ENCODE measurements at regions not wholly inside any gene's neighbourhood (a gene's known extent, or its start where the extent isn't known, plus 50 kb on each side); places are given as distances from the start of the nearest gene placed in this dataset.

DNA sequence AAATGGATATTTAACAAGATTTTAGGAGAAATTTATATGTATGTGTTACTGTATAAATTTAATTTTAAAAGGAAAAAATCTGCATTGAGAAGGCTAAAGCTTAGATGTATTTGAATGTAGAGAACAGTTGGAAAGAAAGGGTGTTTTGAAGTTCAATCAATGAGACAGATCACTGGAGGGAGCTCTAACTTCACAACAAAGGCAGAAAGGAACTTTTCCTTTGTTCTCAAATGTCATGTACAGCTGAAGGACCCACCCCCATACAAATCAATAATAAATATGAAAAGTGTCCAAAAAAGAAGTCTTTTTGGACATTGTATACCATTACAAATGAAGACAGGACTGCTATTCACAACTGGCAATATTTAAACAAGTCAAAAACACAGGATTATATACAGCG is 403.4 kb downstream of the DNAJB9 start:
- DNase-seq, result no peak

DNA sequence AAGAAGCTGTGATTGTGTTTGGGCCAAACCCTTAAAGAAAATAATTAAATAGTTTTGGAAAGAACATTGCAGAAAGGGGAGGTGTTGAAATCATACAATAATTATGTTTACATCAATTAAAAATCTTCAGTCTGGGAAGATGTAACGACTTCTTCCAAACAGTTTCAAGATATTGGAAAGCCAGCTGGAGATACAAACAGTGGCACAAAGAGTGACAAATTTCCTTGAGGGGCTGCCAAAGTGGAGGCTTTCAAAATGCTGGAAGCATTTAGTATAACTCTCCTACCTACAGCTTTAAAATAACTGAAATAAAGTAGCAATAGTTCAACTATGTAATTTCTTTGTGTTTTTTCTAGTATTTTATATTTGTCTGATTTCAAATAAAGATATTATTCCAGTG is 405.0 kb downstream of the DNAJB9 start:
- DNase-seq, result peak in 1 of 56 donors; percentile 10

GRCh38 chr7:108985037-108985436 is 415.4 kb downstream of the DNAJB9 start:
- DNase-seq, result no peak

DNA sequence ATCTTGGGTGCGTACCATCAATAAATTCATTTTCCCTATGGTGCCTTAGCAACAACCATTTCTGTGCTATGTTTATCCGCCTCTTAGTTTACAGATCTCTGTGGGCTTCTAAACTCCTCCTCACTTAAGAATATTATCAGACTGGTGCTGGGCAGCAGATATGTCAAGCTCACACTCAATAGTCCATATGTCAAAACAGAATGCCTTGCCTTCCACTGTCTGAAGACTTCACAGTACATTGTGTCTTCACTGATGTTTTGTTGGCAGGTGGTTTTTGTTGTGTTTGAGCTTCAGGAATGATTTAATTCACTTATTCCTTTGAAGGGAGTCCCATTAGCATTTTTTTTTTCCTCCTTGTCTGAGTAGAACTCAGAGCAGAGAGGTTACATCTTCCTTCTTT is 419.6 kb downstream of the DNAJB9 start:
- DNase-seq, result no peak

- no peak for DNase-seq
These were observed 427.8 kb downstream of the DNAJB9 start for GRCh38 chr7:108997480-108997879.

DNA sequence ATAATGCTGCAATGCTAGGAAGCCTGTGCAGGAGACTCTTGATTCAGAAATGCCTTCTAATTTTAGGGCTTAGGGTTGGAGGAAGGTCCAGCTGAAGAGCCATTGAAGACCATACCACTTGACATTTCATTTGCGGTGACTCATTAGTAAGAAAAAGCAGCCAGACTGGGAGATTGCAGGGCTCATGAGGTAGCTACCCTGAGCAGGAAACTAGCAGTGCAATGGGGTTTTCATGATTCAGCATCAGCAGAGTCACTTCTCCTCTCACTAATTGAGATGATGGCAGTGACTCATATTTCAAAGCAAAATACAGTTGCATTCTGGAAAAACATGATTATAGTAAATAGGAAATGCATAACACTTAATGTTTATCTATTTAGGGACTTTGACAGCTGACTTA is 434.1 kb downstream of the DNAJB9 start:
- DNase-seq, result no peak

- no peak for DNase-seq
These were observed 440.0 kb downstream of the DNAJB9 start for GRCh38 chr7:109009636-109010035.

DNA sequence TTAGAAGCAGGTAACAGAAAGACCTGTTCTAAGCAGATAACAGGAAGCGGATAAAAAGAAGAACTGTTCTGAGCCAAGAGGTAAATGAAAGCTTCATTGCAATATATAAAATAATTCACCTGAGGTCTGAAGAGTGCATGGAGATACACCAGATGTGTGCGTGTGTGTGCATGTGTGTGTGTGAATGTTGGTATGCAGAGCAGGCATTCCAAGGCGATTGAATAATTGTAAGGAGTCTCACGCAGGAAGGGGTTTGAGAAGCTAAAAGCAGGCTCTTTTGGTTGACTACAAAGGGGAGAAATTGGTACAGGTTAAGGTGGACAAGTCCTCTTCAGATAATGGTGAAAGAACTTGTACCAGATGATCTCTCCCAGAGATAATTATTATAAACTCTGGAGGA is 450.6 kb downstream of the DNAJB9 start:
- no peak for DNase-seq

DNA sequence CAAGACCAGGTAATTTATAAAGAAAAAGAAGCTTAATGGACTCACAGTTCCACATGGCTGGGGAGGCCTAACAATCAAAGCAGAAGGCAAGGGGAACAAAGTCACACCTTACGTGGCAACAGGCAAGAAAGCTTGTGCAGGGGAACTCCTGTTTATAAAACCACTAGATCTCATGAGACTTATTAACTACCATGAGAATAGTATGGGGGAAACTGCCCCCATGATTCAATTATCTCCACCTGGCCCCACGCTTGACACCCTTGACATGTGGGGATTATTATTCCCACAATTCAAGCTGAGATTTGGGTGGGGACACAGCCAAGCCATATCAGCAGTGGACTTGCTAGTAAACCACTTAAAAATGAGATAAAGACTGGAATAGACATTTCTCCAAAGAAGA is 451.7 kb downstream of the DNAJB9 start:
- DNase-seq, result no peak

DNA sequence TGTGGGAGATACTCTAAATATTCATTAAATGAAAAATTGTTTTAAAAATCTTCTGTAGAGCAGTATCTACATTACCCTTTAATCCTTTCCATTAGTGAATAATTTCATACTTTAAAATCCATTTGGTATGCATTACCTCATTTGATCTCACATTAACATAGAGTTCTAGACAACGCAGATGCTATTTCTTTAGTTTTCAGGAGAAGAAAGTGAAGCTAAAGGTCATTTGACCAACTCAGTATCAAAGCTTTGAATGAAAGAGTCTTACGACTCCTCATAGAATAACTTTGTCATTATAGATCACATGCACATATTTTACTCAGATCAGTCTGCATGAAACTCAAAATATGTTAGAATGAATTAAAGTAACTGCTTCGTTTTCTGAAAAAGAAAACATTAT is 460.2 kb downstream of the DNAJB9 start:
- no peak for DNase-seq

GRCh38 chr7:109044691-109045090 is 475.0 kb downstream of the DNAJB9 start:
- DNase-seq, result no peak

GRCh38 chr7:109049366-109049765 is 479.7 kb downstream of the DNAJB9 start:
- DNase-seq, result no peak

DNA sequence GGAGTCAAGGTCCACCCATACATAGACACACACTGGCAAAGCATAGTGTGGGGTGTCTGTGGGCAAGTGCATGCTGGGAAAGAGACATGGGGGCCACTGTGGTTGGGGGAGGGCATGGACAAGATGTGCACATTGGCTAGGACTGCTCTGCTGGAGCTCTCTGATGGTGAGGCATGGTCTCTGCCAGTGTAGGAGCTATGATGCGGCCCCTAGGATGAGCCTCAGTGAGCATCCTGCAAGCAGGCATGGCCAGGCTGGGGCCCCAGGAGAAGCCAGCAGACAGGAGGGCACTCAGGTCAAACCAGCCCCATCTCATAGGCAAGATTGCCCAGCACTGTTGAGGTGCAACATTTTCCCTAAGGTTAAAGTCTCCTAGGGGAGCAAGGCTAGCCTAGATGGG is 489.4 kb downstream of the DNAJB9 start:
- DNase-seq, result no peak

- no peak for DNase-seq
These were observed 493.1 kb downstream of the DNAJB9 start for GRCh38 chr7:109062798-109063197.

GRCh38 chr7:109073543-109073942 is 503.9 kb downstream of the DNAJB9 start:
- no peak for DNase-seq

GRCh38 chr7:109076396-109076972 is 506.8 kb downstream of the DNAJB9 start:
- DNase-seq, result no peak

DNA sequence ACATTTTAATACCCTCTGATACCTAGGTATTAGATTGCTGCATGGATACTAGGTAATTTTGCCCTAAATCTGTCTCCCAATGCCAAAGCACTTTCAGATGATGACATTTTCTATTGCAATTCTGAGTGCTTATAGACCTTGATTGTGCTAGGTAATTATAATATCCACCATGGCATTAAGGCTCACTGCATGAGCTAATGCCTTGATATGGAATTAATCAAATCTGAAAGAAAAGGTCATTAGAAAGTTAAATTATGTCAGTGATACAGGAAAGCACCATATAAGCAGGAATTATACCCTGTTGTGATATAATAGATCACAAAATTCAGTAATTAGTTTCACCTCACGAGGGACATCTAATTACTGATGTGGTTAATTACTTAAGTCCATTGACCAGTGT is 521.4 kb downstream of the DNAJB9 start:
- DNase-seq, result no peak

DNA sequence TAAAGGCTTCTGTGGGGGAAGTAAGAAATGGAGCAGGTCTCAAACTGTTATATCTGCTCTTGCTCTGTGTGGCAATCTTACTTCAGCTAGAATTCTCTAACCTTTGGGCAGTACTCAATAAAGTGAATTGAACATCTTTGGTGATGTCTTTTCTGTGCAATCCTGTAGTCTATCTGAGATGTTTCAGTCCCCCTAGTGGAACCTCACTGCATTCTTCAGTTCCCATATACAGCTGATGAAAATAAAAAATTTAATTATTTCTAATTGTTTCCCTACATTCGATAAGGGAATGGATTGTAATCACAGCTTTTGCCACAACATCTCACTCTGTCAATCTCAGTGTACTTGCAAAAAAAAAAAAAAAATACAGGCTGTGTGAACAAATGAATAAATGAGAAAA is 522.6 kb downstream of the DNAJB9 start:
- no peak for DNase-seq

- DNase-seq, result no peak
These were observed 531.7 kb downstream of the DNAJB9 start for GRCh38 chr7:109101332-109101731.

- DNase-seq, result no peak
These were observed 539.9 kb downstream of the DNAJB9 start for GRCh38 chr7:109109558-109109957.

DNA sequence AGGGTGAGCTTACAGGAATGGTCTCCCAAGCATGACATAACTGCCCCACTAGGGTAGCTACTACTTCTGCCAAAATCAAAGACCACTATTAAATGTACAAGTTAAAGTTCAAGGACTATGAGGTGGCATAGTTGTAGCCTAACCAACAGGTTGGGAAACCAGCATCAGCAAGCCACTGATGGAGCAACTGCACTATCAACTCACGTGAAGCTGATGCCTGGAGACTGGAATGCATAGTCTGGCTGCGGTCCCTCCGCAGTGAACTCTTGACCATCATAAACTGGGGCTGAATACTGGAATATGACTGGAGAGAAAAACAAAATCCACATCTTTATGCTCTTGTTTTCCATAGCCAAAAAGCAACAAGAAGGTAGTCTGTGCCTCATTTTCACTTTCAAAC is 541.4 kb downstream of the DNAJB9 start:
- DNase-seq, result no peak

DNA sequence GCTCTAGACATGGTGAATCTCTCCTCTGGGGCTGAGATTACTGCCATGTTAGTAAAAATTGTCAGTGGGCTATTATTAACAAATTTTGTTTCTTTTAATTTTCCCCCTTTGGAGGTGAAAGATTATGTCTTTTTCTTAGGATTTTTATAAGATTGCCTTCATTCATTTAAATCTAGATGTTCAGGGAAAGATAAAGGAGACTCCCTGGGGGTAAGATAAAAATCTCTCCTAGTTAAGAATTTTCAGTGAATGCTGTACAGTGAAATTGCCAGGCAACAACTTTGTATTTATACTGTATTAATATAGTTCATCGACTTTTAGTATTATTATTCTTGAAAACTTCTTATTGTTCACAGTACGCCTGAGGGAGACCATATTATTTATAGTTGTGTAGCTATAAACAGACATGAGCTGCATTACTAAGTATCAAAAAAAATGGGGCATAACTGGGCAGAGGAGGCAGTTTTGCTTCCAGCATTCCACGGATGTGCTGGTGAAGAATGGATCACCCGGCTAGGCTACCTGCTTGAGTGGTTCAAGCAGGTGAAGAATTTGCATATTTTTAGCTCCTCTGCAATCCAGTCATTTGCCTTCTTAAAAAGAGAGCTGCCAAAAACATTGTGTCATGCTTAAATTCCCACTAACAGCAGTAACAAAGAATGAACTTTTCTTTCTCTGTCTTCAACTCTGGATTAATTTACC is 552.1 kb downstream of the DNAJB9 start:
- DNase-seq, result no peak

GRCh38 chr7:109125001-109125400 is 555.3 kb downstream of the DNAJB9 start:
- no peak for DNase-seq

Measured in amygdala (tissue), 56 donors.